ENCODE measurements at regions not wholly inside any gene's neighbourhood (a gene's known extent, or its start where the extent isn't known, plus 50 kb on each side); places are given as distances from the start of the nearest gene placed in this dataset.

GRCh38 chr13:97057176-97057575 is 62.9 kb upstream of the OXGR1 start:
- Histone ChIP-seq H3K9ac (ENCODE audit: low read depth, low read length) (no peak overlapping the region), H3K27me3 (ENCODE audit: insufficient read depth, low read length) (no peaks in the 10 kb centered on the region), H3K4me3 (ENCODE audit: low read length) (no peak overlapping the region), H3K27ac (ENCODE audit: low read depth, low read length) (no peak overlapping the region), H3K9me3 (ENCODE audit: insufficient read depth, low read depth, low read length) (peaks cover 8% of the 10 kb centered on the region), H3K36me3 (ENCODE audit: insufficient read depth, low read length) (no peaks in the 10 kb centered on the region), H3K4me1 (ENCODE audit: insufficient read depth, low read length) (no peaks in the 10 kb centered on the region; the same call in 1 of the 2 replicates)
- no CpG with 5 or more reads among the region's 2 CpGs for WGBS

GRCh38 chr13:97058391-97058790 is 64.1 kb upstream of the OXGR1 start:
- Histone ChIP-seq H3K4me3 (ENCODE audit: low read length) (no peak overlapping the region), H3K36me3 (ENCODE audit: insufficient read depth, low read length) (no peaks in the 10 kb centered on the region), H3K27ac (ENCODE audit: low read depth, low read length) (no peak overlapping the region), H3K27me3 (ENCODE audit: insufficient read depth, low read length) (no peaks in the 10 kb centered on the region), H3K4me1 (ENCODE audit: insufficient read depth, low read length) (no peaks in the 10 kb centered on the region; the same call in 1 of the 2 replicates), H3K9ac (ENCODE audit: low read depth, low read length) (no peak overlapping the region), H3K9me3 (ENCODE audit: insufficient read depth, low read depth, low read length) (peaks cover 8% of the 10 kb centered on the region)
- 84% methylated on average over 3 of the region's 3 CpGs for WGBS

GRCh38 chr13:97058926-97059325 is 64.7 kb upstream of the OXGR1 start:
- H3K4me1 ChIP-seq (ENCODE audit: insufficient read depth, low read length), result no peaks in the 10 kb centered on the region; the same call in 1 of the 2 replicates
- no peaks in the 10 kb centered on the region for H3K27me3 ChIP-seq (ENCODE audit: insufficient read depth, low read length)
- H3K27ac ChIP-seq (ENCODE audit: low read depth, low read length), result no peak overlapping the region
- peaks cover 8% of the 10 kb centered on the region for H3K9me3 ChIP-seq (ENCODE audit: insufficient read depth, low read depth, low read length)
- no peak overlapping the region for H3K9ac ChIP-seq (ENCODE audit: low read depth, low read length)
- no peaks in the 10 kb centered on the region for H3K36me3 ChIP-seq (ENCODE audit: insufficient read depth, low read length)
- H3K4me3 ChIP-seq (ENCODE audit: low read length), result no peak overlapping the region
- WGBS, result 82% methylated on average over 1 of the region's 1 CpG

DNA sequence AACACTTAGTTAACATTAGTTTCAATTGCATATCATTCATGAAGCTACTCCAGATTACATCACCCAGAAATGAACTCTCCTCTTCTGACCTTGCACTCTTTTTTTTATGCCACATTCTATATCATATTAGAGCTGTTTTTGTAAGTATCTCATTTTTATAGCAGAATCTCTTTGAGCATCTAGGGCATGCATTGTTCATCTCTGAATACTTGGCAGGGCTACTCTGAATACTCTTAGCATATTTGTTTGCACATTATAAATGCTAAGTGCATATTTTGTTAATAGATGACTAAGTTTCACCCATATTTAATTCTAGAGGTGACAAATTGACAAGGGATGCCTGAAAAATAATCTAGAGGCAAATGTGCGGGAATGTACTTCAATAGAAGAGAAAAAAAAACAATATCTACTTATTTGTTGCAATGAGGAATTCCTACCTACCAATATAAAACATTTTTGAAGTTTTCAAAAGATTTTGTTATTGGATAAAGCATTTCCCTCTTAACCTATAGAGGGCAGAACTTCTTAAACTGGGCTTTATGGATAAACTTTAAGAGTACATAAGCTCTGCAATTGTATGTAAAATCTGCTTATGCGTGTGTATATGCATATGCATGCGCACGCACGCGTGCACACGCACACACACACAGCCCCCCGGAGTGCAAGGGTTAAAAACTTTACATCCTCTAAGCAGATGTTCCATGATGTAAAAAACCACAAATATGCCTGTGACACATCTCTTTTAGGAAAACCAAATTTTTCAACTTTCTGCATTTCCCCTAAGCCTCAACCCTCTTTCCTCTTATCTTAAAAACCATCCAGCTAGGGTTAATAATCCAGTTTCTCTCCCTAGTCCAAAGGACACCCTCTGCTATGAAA is 73.0 kb upstream of the OXGR1 start:
- Histone ChIP-seq H3K9ac (ENCODE audit: low read depth, low read length) (no peak overlapping the region), H3K4me1 (ENCODE audit: insufficient read depth, low read length) (peaks cover 3% of the 10 kb centered on the region; the same call in 1 of the 2 replicates), H3K9me3 (ENCODE audit: insufficient read depth, low read depth, low read length) (no peaks in the 10 kb centered on the region), H3K27me3 (ENCODE audit: insufficient read depth, low read length) (no peaks in the 10 kb centered on the region), H3K4me3 (ENCODE audit: low read length) (no peak overlapping the region), H3K36me3 (ENCODE audit: insufficient read depth, low read length) (no peaks in the 10 kb centered on the region), H3K27ac (ENCODE audit: low read depth, low read length) (no peak overlapping the region)
- 95% methylated on average over 7 of the region's 8 CpGs for WGBS

DNA sequence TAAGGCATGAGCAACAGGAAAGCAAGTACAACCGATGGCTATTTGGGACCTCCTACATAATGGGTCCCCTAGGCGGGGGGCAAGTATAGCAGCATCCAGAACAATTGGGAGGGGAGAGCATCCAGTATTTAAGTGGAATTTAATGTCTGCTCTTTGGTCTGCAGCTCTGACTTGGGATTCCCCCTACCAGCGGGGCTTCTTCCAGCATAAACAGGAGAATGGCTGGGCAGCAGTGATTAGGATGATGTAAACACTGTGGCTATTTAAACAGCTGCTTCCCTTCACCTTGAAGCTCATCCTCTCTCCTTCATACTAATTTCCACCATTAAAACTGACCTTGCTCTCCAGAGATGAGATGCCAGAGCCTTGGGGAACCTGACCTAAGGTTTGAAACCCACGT is 73.9 kb upstream of the OXGR1 start:
- no peaks in the 10 kb centered on the region for H3K9me3 ChIP-seq (ENCODE audit: insufficient read depth, low read depth, low read length)
- H3K4me1 ChIP-seq (ENCODE audit: insufficient read depth, low read length), result peaks cover 3% of the 10 kb centered on the region; the same call in 1 of the 2 replicates
- H3K36me3 ChIP-seq (ENCODE audit: insufficient read depth, low read length), result no peaks in the 10 kb centered on the region
- 70% methylated on average over 4 of the region's 4 CpGs for WGBS
- no peak overlapping the region for H3K27ac ChIP-seq (ENCODE audit: low read depth, low read length)
- H3K27me3 ChIP-seq (ENCODE audit: insufficient read depth, low read length), result no peaks in the 10 kb centered on the region
- no peak overlapping the region for H3K9ac ChIP-seq (ENCODE audit: low read depth, low read length)
- no peak overlapping the region for H3K4me3 ChIP-seq (ENCODE audit: low read length)

DNA sequence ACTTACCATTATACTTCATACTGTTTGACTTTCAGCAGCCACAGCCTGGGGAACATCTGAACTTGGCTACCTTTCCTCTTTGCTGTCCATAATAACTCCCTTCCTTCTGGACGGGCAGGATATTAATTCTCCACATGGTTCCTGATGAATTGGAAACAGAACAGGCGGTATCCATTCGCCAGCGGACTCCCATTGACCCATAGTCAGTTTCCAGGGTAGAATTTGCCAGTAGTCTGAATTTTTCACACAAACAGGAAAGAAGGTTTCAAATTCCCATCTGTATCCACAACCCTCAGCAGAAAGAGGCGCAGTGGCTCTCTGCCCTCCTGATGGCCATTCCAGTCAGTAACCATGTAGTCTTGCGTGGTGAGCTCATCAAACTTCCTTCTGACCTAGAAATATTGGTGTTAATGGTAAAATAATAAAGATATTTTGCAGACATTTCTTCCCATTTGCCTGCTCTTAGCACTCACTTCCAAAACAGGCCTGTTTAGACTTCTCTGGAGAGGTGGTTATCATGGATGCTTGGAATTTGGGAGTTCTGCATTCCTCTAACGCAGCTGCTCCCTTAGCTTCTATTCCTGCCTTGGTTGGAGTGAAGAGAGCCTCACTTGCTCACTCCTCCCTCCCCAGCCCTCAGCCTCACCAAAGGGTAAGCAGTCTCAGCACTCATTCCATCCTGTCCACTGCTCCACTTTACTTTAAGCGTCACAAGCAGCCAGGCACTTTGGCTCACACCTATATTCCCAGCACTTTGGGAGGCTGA is 75.0 kb upstream of the OXGR1 start:
- WGBS, result 93% methylated on average over 8 of the region's 8 CpGs
- no peak overlapping the region for H3K27ac ChIP-seq (ENCODE audit: low read depth, low read length)

GRCh38 chr13:97072297-97072696 is 78.0 kb upstream of the OXGR1 start:
- Histone ChIP-seq H3K4me3 (ENCODE audit: low read length) (no peak overlapping the region), H3K9me3 (ENCODE audit: insufficient read depth, low read depth, low read length) (peaks cover 18% of the 10 kb centered on the region; the same call in 1 of the 2 replicates), H3K9ac (ENCODE audit: low read depth, low read length) (no peak overlapping the region), H3K36me3 (ENCODE audit: insufficient read depth, low read length) (no peaks in the 10 kb centered on the region), H3K27ac (ENCODE audit: low read depth, low read length) (no peak overlapping the region), H3K4me1 (ENCODE audit: insufficient read depth, low read length) (peaks cover 3% of the 10 kb centered on the region; the same call in 1 of the 2 replicates), H3K27me3 (ENCODE audit: insufficient read depth, low read length) (no peaks in the 10 kb centered on the region)
- WGBS, result 80% methylated on average over 1 of the region's 2 CpGs

More for the DNA sequence above, 75.0 kb upstream of the OXGR1 start:
- Histone ChIP-seq H3K4me3 (ENCODE audit: low read length) (no peak overlapping the region), H3K27me3 (ENCODE audit: insufficient read depth, low read length) (no peaks in the 10 kb centered on the region), H3K36me3 (ENCODE audit: insufficient read depth, low read length) (no peaks in the 10 kb centered on the region), H3K9ac (ENCODE audit: low read depth, low read length) (no peak overlapping the region), H3K9me3 (ENCODE audit: insufficient read depth, low read depth, low read length) (peaks cover 4% of the 10 kb centered on the region; the same call in 1 of the 2 replicates), H3K4me1 (ENCODE audit: insufficient read depth, low read length) (peaks cover 3% of the 10 kb centered on the region; the same call in 1 of the 2 replicates)

DNA sequence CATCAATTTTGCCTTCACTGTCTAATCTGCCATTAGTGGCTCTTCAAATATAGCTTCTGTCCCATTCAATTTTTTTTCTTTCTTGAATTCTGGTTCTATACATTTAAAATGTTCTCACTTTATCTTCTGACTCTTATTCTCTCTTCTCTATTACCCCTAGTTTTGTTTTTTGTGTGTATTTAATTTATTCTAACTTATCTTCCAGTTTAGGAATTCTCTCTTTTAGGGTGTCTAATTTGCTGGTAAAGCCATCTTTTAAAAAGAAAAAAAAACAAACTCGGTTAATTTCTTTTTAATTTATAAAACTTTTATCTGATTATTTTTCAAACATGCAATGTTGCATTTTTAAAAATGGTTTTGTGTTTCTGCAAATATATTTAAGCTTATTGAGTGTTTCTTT is 80.3 kb upstream of the OXGR1 start:
- no peak overlapping the region for H3K27ac ChIP-seq (ENCODE audit: low read depth, low read length)
- WGBS, result no CpG with 5 or more reads among the region's 1 CpG

DNA sequence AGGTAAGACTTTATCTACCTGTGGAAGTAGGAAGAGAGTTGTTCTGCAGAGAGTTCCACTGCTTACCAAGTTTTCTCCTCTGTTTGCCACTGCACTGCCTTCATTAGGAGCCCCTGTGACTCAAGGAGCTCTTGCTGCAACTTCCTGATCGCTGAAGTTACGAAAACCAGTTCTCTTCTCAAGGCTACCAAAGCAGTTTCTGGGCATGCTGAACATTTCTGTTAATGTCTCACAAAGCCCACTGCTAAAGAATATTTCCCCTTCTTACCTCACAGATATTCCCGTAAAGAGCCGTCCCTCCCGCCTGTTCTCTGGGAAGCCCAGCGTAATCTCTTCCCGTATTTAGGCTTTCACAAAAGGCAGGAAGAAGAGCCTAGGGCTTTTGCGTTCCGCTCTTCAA is 82.6 kb upstream of the OXGR1 start:
- H3K9me3 ChIP-seq (ENCODE audit: insufficient read depth, low read depth, low read length), result peaks cover 18% of the 10 kb centered on the region; the same call in 1 of the 2 replicates
- no peak overlapping the region for H3K27ac ChIP-seq (ENCODE audit: low read depth, low read length)
- H3K4me1 ChIP-seq (ENCODE audit: insufficient read depth, low read length), result no peaks in the 10 kb centered on the region
- H3K4me3 ChIP-seq (ENCODE audit: low read length), result no peak overlapping the region
- H3K36me3 ChIP-seq (ENCODE audit: insufficient read depth, low read length), result no peaks in the 10 kb centered on the region
- no peaks in the 10 kb centered on the region for H3K27me3 ChIP-seq (ENCODE audit: insufficient read depth, low read length)
- whole genome bisulfite sequencing, result 88% methylated on average over 9 of the region's 9 CpGs
- H3K9ac ChIP-seq (ENCODE audit: low read depth, low read length), result no peak overlapping the region

More for the DNA sequence above, 80.3 kb upstream of the OXGR1 start:
- no peaks in the 10 kb centered on the region for H3K36me3 ChIP-seq (ENCODE audit: insufficient read depth, low read length)
- no peak overlapping the region for H3K9ac ChIP-seq (ENCODE audit: low read depth, low read length)
- peaks cover 18% of the 10 kb centered on the region; the same call in 1 of the 2 replicates for H3K9me3 ChIP-seq (ENCODE audit: insufficient read depth, low read depth, low read length)
- no peaks in the 10 kb centered on the region for H3K4me1 ChIP-seq (ENCODE audit: insufficient read depth, low read length)
- H3K4me3 ChIP-seq (ENCODE audit: low read length), result no peak overlapping the region
- no peaks in the 10 kb centered on the region for H3K27me3 ChIP-seq (ENCODE audit: insufficient read depth, low read length)

DNA sequence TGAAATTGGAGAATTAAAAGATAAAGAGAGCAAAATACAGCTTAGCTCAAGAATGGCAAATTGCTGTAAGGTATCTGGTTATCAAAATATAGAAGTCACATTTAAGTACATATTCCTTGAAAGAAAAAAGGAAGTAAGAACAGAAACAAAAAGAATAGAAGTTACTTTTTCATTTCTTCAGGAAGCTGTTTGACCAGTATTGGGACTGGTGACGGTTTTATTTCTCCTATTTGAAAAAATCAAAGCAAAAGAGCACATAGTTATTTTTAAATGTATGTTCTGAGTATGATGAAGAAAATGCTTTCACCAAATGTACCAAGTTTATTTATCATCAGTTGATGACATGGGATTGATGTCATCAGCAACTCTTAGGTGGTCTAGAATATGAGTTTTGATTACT is 83.1 kb upstream of the OXGR1 start:
- no peaks in the 10 kb centered on the region for H3K36me3 ChIP-seq (ENCODE audit: insufficient read depth, low read length)
- H3K4me1 ChIP-seq (ENCODE audit: insufficient read depth, low read length), result no peaks in the 10 kb centered on the region
- 100% methylated on average over 1 of the region's 1 CpG for WGBS
- H3K4me3 ChIP-seq (ENCODE audit: low read length), result no peak overlapping the region
- peaks cover 18% of the 10 kb centered on the region; the same call in 1 of the 2 replicates for H3K9me3 ChIP-seq (ENCODE audit: insufficient read depth, low read depth, low read length)
- no peak overlapping the region for H3K27ac ChIP-seq (ENCODE audit: low read depth, low read length)
- H3K9ac ChIP-seq (ENCODE audit: low read depth, low read length), result no peak overlapping the region
- H3K27me3 ChIP-seq (ENCODE audit: insufficient read depth, low read length), result no peaks in the 10 kb centered on the region

DNA sequence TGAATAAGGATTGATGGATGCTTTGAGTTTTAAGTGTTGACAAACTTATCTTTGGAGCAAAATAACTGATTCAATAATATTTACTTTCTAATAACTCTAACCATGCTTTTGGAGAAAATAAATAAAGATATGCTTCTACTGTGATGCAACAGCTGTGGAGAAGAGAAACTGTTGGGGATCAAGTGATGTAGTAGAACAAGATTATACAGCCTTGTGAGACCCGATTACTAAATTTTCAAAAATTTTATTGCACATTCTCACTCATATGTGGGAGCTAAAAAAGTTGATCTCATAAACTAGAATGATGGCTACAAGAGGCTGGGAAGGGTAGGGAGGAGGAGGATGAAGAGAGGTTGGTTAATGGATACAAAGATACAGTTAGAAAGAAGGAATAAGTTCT is 85.5 kb upstream of the OXGR1 start:
- no peak overlapping the region for H3K9ac ChIP-seq (ENCODE audit: low read depth, low read length)
- no peaks in the 10 kb centered on the region for H3K27me3 ChIP-seq (ENCODE audit: insufficient read depth, low read length)
- no CpG with 5 or more reads among the region's 1 CpG for WGBS
- H3K4me1 ChIP-seq (ENCODE audit: insufficient read depth, low read length), result no peaks in the 10 kb centered on the region
- H3K36me3 ChIP-seq (ENCODE audit: insufficient read depth, low read length), result no peaks in the 10 kb centered on the region
- H3K9me3 ChIP-seq (ENCODE audit: insufficient read depth, low read depth, low read length), result peaks cover 10% of the 10 kb centered on the region; the same call in 1 of the 2 replicates
- no peak overlapping the region for H3K4me3 ChIP-seq (ENCODE audit: low read length)
- no peak overlapping the region for H3K27ac ChIP-seq (ENCODE audit: low read depth, low read length)
